ENCODE measurements at regions not wholly inside any gene's neighbourhood (a gene's known extent, or its start where the extent isn't known, plus 50 kb on each side); places are given as distances from the start of the nearest gene placed in this dataset.
"Not testable (repeated sequence)": the region's sequence is repeated elsewhere in the genome, so short reads cannot be mapped to it uniquely, and the experiment has no call there.

DNA sequence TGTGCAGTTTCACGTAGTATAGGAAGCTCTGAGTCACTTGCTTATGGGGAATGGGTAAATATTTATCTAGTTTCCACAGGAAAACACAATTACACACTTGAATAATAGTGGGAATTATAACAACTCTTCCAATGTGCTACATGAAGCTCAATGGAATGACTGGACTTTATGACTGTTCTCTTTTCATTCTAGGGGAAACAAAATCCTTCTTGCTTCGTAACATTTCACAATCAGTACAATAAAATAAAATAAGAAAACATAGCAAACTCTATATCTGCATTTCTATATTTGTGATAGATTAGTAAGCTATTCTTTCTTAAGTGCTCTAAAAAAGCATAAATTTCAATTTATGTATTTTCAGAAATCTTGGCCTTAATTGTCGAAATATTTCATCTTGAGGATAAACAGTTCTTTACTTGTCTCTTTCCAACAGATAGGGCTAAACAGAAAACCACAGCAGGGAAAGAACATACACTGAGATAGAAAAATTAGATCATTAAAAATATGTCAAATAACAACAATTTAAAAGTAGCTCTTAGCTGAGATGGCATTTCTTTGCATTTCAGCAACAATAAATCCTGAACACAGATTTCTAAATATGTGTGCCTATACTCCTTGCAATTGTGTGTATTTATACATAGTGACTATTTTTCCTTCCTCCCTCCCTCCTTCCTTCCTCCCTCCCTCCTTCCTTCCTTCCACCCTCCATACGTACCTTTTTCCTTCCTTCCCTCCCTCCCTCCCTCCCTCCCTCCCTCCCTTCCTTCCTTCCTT is 395.5 kb upstream of the KCNMB2 start:
- no peak for DNase-seq (ENCODE audit: low read depth in 2 of 2)

DNA sequence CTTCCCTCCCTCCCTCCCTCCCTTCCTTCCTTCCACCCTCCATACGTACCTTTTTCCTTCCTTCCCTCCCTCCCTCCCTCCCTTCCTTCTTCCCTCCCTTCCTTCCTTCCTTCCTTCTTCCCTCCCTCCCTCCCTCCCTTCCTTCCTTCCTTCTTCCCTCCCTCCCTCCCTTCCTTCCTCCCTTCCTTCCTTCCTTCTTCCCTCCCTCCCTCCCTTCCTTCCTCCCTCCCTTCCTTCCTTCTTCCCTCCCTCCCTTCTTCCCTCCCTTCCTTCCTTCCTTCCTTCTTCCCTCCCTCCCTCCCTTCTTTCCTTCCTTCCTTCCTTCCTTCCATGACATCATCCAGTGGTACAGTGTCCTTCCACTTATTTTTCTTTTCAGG is 394.9 kb upstream of the KCNMB2 start:
- not testable (repeated sequence) for DNase-seq (ENCODE audit: low read depth in 2 of 2)

DNA sequence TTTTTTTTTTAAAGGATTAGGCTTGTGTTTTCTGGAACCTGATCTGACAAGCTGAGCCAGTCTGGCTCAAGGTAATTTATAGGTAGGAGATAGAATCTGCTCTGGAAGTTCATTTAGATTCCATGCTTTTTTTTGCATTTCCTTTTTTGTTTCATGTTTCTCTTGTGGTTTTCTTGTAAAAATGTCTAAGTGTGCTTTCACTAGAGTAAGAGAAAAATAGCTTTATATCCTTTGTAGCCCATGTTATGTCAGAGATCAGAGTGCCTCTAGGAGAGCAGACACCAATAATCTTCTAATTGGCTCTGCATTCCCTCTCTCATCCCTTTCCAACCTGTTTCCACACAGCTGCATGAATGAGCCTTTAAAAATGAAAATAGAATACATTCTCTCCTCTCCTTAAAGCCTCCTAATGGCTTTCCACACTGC is 389.8 kb upstream of the KCNMB2 start:
- DNase-seq (ENCODE audit: low read depth in 2 of 2): no peak

DNA sequence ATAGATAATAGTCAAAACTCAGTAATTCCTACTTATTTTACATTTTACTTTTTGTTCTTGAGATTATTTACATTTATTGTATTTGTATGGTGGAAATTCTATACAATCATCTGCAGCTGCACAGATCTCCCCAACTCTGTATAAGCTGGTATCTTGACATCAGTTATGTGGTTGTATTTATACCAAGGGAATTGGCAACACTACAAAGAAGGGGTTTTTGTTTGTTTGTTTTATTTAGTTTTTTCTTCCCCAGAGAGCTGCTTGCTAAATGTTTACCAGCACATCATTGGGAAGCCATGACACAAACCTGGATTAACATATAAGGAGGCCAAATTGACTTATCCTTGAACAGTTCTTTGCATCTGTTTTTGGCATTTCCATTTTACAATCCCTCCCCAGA is 389.2 kb upstream of the KCNMB2 start:
- no peak for DNase-seq (ENCODE audit: low read depth in 2 of 2)

DNA sequence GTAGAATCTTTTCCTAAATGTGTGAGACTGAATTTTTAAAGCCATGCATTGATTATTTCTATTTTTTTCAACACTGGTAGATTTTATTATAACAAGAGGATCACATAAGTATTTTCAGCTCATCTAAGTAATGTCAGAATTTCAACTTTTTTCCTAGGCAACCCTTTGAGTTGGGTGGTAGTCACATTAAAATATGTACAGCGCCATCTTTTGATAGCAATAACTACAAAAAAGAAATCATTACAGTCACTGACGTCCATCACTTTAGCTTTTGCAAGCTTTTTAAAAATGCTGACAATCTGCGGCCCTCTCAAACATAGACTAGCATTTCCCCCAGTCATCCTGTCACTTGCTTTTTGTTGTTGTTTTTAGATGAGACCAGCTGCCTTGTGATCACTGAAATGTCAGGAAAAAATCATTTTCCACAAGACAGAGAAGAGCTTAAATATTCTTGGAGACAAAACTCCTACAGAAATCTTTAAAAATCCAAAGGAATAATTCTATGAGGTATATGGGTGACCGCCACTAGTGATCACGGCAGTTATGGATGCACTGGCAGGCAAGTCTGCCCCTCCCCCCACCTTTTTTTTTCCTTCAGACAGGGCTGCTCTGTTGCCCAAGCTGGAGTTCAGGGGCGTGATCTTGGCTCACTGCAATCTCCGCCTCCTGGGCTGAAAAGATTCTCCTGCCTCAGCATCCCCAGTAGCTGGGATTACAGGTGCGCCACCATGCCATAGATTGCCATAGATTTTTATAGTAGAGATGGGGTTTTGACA is 384.0 kb upstream of the KCNMB2 start:
- no peak for DNase-seq (ENCODE audit: low read depth in 2 of 2)

DNA sequence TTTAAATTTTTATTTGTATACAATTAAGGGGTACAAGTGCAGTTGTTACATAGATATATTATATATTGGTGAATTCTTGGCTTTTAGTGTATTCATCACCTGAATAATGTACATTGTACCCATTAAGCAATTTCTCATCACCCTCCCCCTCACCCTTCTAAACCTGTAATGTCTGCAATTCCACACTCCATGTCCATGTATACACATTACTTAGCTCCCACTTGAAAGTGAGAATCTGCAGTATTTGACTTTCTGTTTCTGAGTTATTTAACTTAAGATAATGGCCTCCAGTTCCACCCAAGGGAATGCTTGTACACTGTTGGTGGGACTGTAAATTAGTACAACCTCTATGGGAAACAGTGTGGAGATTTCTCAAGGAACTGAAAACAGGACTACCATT is 383.2 kb upstream of the KCNMB2 start:
- no peak for DNase-seq (ENCODE audit: low read depth in 2 of 2)

DNA sequence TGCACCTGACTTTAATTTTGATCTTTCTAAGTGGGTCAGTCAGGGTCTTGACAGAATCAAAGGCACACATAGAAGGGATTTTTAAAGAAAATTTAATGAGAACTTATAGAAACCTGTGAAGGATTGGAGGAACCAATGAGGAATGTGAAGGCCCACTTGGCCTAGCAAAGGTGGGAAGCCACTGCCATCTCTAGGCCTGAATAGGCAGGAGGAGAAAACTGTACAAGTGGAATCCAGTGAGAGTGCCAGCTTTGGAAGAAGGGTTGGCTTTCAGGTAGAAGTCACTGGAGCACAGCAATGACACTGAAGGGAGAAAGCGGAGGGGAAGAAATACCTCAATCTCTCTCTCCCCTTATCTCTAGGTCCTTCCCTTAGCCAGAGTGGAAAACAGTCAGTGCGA is 380.7 kb upstream of the KCNMB2 start:
- DNase-seq (ENCODE audit: low read depth in 2 of 2): no peak

DNA sequence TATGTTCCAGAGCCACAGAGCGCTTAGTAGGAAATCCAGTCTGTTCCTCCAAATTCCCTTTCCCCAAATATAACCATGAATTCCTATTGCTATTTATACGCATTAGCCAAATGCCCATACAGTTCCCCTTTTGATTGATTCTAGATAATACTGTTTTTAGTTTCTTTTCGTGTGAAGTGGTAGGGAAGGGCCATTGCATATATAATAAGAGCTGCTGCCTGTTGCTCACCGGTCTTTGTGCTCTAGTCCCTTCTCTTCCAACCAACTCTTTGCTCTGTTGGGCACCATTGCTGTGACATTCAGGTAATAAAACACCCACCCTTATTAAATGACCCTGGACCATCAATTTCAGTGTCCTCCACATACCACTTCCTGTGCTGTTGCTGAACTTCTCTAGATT is 379.9 kb upstream of the KCNMB2 start:
- DNase-seq (ENCODE audit: low read depth in 2 of 2): no peak

DNA sequence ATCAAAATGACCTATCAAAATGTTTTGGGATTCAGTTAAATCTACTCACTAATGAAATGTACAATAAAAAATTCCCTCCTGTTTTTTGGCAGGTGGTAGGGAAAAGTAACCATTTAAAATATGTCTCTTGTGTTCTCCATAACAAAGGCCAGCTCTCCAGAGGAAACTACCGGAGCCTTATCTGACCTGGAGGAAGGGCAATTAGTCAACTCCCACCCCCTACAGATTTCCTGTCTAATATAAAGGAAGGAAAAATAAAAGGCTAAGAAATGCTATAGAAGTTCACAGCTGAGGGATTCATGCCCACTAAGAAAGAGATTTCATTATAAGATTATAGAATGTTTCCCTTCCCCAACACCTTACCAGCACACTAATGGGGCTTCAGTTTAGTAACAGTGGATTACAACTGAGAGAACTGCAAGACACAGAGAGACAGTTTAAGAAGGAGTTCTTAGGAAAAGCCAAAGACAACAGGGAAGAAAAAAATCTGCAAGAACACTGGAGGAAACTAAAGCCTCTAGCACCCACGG is 376.5 kb upstream of the KCNMB2 start:
- no peak for DNase-seq (ENCODE audit: low read depth in 2 of 2)

DNA sequence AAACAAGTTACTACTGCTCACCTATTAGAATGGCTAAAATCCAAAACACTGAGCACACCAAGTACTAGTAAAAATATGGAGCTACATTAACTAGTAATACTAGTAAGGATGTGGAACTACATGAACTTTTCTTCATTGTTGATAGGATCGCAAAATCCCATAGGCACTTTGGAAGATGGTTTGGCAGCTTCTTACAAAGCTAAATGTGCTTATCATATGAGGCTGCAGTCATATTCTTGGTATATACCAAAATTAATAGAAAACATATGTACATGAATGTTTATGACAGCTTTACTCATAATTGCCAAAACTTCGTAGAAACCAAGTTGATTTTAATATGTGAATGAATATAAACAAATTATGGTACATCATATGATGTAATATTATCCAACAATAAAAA is 366.8 kb upstream of the KCNMB2 start:
- peak in 1 of 2 experiments; percentile 20 for DNase-seq (ENCODE audit: low read depth in 2 of 2)

DNA sequence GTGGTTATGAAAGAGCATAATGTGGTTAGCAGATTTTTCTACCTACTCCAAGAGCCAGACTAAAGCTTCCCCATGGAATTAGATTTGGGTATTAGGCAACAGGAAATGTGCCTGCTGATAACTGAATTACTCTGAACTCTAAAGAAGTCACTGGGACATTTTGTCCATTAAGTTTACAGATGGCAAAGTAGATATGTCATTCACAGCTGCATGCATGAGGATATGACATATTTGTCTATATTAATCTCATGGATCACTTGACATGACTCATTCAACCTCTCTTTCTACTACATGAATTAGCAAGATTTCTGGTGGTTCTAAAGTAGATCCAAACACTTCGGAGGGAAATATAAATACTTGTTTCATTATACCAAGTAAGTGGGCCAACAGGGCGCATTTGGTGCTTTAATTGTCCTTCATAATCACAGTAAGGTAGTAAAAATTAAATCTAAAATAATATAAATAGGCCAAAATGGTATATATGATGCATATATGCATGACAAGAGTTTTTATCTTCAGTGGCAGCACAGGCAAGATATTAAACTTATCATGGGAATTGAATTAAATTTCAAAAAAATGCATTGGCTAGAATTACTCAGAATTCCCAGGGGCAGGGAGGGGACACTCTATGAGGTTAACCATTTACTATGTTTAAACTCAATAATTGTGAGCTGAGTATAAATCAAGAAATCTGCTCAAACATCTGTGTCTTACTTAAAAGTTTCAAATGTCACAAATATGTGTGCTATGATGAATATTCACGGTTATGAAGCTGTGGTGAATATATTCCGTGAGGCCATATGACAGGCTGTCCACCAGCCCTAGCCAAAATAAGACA is 365.3 kb upstream of the KCNMB2 start:
- peak; percentile 85 to 86 for DNase-seq (ENCODE audit: low read depth in 2 of 2)

DNA sequence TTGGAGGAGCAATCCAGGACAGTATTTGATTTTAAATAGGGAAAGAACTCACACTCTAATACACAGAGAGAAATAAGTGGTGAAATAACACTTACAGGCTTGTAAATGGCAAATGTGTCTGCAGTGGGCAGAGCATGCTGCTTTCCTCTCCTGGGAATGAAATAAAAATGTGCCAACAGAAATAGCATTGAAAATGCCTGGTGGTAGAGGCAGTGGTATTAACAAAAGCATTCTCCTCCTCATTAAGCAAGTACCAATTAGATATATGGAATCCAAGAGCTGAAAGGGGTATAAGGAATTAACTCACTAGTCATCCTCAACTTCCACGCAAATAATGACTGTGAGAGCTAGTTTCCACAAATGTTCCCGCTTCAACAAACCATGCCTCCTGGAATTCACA is 364.1 kb upstream of the KCNMB2 start:
- no peak for DNase-seq (ENCODE audit: low read depth in 2 of 2)

DNA sequence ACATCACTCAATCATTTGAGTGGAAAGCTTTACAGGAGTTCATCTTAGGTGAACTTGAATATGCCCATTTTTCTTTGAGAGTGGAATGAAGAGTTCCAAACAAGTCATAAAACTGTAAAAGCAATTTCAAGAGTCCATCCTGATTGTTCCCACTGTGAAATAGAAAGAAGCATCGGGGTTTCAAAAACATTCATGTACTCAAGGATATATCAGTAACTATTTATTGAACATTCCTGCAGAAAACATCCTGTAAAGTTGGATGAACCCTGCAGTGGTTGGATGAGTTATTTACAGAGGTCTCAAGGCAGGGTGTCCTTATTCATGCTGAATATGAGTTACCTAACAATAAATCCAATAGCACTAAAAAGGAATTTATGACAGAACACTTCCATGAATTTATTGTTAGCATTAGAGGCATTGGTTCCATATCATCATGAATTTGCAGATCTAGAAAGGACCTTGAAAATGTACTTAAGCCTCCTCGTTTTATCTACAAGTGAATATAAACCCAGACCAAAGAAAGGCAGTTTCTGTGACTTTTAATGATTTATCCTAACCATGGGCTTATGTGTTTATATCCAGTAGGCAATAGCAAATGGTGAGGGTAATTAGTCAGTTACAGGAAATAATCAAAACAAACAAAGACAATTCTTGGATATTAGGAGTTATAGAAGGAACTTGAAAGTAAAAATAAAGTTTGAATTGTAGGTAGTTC is 361.9 kb upstream of the KCNMB2 start:
- no peak for DNase-seq (ENCODE audit: low read depth in 2 of 2)

DNA sequence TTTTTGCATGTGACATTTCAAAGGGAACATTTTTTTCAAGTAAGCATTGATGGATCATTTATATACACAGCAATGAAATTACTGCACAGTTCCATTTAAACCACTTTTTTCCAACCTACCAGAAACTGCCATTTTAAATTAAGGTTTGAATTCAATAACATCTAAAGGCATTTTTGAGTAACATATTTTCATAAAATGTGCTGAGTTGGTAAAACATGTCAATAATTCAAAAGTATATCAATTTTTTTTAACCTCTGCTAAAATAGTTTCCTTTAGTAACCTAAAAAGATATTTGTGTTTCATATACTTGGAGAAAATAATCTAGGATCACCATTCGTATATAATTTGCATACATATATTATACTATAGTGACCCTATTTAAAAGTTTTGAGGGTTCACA is 355.1 kb upstream of the KCNMB2 start:
- no peak for DNase-seq (ENCODE audit: low read depth in 2 of 2)

DNA sequence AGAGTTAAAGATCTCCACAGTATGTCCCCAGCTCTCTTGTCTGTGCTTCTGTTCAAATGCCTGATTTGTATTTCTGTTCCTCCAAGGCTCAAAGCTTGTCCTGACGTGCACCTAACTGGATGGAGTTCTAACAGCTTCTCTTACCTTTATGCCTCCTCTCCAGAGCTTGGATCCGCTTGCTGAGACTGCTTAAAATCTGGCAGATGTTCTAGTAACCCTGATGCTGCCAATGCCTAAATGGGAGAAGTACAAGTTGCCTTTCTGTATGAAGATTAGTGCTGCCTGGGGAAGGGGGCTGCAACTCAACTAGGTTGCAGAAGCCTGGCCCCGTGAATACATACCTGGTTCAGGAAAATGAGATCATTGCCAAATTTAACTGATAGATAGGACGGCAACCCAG is 354.5 kb upstream of the KCNMB2 start:
- no peak for DNase-seq (ENCODE audit: low read depth in 2 of 2)

DNA sequence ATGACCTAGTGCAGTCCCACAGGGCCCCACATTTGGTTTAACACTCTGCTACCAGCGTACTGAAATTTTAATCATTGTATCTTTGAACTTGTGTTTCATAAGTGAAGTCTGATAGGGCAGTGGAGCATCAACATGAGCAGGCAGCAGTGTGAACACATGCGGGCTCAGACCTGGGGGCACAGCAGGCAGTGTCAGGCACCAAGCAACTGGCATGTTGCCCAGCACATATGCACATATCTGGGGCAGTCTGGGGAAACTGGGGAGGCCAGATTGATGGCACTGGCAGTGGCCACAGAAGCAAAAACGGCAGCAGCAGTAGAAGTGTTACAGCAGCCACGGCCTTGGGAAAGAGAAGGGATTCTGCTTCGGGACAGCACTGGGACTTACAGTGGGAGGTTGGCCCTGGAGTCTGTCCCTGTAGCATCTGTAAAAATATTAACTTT is 353.9 kb upstream of the KCNMB2 start:
- DNase-seq (ENCODE audit: low read depth in 2 of 2): no peak

DNA sequence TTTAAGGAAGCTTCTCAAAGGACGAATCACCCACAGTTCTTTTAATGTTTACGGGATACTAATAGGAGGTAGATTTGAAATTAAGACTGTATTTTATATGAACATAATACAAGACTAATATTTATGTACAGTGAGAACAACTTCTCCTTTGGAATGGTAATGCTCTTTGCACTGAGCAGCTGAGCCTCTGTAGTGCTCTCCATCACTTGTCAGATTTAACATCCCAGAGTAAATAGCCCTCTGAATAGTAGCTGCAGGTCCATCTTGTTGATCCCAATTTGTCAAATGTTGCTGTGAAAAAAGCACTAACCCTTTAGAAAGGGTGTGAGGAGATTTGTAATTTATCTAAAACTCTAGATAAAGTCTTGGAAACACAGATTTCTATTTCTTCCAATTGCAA is 351.4 kb upstream of the KCNMB2 start:
- DNase-seq (ENCODE audit: low read depth in 2 of 2): no peak

DNA sequence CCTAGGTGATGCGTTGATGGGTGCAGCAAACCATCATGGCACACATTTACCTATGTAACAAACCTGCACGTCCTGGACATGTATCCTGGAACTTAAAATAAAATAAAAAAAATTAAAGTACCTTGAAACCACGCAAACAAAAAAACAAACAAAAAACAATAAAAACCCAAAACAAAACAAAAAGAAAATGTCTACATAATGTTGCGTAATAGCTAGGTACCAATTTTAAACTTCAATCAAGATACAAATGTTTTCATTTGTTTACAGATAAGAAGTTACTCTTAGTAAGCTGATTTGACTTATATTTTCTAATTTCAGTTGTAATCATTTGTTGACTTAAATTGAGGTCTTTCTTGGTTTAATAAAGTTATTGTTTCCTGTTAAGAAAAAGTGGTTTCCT is 349.6 kb upstream of the KCNMB2 start:
- DNase-seq (ENCODE audit: low read depth in 2 of 2): no peak

DNA sequence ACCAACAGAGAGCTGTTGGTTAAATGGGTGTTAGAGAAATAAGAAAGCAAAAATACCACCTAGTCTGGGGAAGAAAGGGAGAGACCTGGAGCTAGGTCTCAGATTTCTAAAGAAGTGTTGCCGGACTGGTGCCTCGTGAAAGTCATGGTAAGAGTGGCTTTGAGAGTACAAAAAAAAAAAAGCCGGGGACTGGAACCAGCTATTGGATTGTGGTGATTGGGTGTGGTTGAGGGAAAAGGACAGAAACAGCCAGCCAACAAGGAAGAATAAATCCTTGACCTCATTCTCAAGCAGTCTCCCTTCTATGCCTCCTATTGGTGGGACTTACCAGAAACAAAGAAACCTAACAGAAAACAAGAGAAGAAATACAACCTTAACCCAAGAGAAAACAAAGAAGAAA is 346.4 kb upstream of the KCNMB2 start:
- no peak for DNase-seq (ENCODE audit: low read depth in 2 of 2)

DNA sequence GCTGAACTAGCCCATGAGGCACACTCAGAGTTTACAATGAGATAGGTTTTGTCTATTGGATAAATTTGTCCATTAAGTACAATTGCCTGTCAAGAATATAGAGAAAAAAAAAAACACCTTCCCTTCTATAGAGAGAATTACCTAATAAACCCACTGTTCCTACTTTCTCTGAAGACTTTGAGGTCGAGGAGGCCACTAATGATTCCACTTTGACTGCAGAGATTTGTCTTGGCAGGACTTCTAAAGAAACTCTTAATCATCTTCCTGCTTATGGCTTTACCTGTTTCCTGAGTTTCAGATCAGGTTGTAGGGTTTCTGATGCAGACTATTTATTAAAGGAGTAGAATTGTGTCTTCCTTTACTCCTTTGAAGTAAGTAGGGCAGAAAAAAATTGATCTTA is 342.4 kb upstream of the KCNMB2 start:
- no peak for DNase-seq (ENCODE audit: low read depth in 2 of 2)

DNA sequence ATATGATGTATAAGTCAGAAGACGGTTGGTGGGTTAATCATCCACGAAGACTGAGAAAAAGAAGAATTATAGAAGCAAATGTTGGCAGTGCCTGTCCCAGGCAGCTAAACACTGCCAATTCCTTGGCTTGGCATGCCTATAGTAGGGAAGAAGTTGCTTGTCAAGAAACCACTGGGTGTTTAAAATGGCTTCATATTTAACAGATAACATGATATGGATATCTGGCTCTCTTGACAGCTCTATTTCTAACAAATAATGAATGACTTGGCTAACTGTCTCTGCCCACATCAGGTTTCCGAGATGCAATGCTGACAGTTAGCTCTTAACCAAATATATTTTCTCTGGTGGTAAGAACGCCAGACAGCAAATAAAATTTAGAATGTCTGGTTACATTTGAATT is 341.7 kb upstream of the KCNMB2 start:
- DNase-seq (ENCODE audit: low read depth in 2 of 2): no peak

DNA sequence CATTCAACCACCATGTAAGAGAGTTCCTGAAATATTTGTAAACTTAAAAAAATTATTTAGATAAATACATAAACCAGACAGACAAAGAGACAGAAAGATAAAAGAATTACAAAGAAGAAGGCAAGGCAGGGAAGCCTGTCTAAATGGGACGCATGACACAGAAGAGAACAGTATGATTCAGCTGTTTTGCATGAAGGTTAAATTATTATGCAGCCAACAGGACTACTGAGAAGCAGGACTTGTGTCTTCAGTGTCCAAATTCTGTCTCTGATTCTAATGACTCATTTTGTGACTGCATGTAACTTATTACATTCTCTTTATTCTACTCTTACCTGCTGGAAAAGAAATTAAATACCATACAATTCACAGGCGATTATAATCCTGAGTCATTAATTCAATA is 340.4 kb upstream of the KCNMB2 start:
- peak in 1 of 2 experiments; percentile 13 for DNase-seq (ENCODE audit: low read depth in 2 of 2)

Measured in fibroblast of skin of left quadriceps (primary cell).